KBM-7 (cell line): ENCODE measurements at regions not wholly inside any gene's neighbourhood (a gene's known extent, or its start where the extent isn't known, plus 50 kb on each side); places are given as distances from the start of the nearest gene placed in this dataset.
"Not testable (repeated sequence)": the region's sequence is repeated elsewhere in the genome, so short reads cannot be mapped to it uniquely, and the experiment has no call there.

Experiments
- DNase-seq: peaks from one replicate; pipeline ENCODE4 v3.0.0-alpha.2; 2015
- in situ Hi-C: fragments of 300-500 bp; cut with MboI; formaldehyde crosslinking; loops from 2 replicates; pipeline ENCODE4 v1.14.3; 2020; ENCODE audit warnings: low sequenced_read_pairs, low pct_unique_long_range_greater_than_20kb, mixed read lengths

GRCh38 chr1:70490153-70490552, 79.1 kb downstream of the CTH start:
- in situ Hi-C loops, result no loop called here
- no peak for DNase-seq

GRCh38 chr1:70495370-70495769, 84.3 kb downstream of the CTH start:
- in situ Hi-C loops, result no loop called here
- no peak for DNase-seq

- DNase-seq, result no peak
- in situ Hi-C loops, result no loop called here
Observed at GRCh38 chr1:70496181-70496580, 85.1 kb downstream of the CTH start.

GRCh38 chr1:70497152-70497551, 86.1 kb downstream of the CTH start:
- in situ Hi-C loops, result no loop called here
- DNase-seq, result no peak

- in situ Hi-C loops, result no loop called here
- peak; percentile 4 for DNase-seq
Observed at GRCh38 chr1:70498666-70499065, 87.6 kb downstream of the CTH start.

GRCh38 chr1:70499695-70500094, 88.6 kb downstream of the CTH start:
- DNase-seq, result no peak
- in situ Hi-C loops, result no loop called here

GRCh38 chr1:70503358-70503757, 92.3 kb downstream of the CTH start:
- in situ Hi-C loops, result no loop called here
- DNase-seq, result no peak

GRCh38 chr1:70504176-70504820, 93.2 kb downstream of the CTH start:
- in situ Hi-C loops, result no loop called here
- no peak for DNase-seq

GRCh38 chr1:70504821-70505193, 93.7 kb downstream of the CTH start:
- in situ Hi-C loops, result no loop called here
- DNase-seq, result no peak

GRCh38 chr1:70507991-70508390, 96.9 kb downstream of the CTH start:
- in situ Hi-C loops, DNase-seq: not testable (repeated sequence)

- DNase-seq, result peak; percentile 66
- in situ Hi-C loops, result no loop called here
Observed at GRCh38 chr1:70509996-70510876, 99.2 kb downstream of the CTH start.

- in situ Hi-C loops, result no loop called here
- no peak for DNase-seq
Observed at GRCh38 chr1:70517444-70517843, 106.4 kb downstream of the CTH start.

GRCh38 chr1:70518106-70518505, 107.0 kb downstream of the CTH start:
- in situ Hi-C loops, result no loop called here

GRCh38 chr1:70528590-70529333, 117.7 kb downstream of the CTH start:
- DNase-seq, result peak; percentile 61
- in situ Hi-C loops, result loop anchor here (25.0 kb wide), 1 partner anchor 509 kb away; the partner anchor contains the start of gene PTGER3

More at GRCh38 chr1:70518106-70518505, 107.0 kb downstream of the CTH start:
- no peak for DNase-seq

GRCh38 chr1:70536708-70537366, 125.8 kb downstream of the CTH start:
- in situ Hi-C loops, result loop anchor here (25.0 kb wide), 1 partner anchor 500 kb away; the partner anchor contains the start of gene PTGER3

GRCh38 chr1:70537788-70538187, 126.7 kb downstream of the CTH start:
- in situ Hi-C loops, result loop anchor here (25.0 kb wide), 1 partner anchor 500 kb away; the partner anchor contains the start of gene PTGER3
- no peak for DNase-seq

More at GRCh38 chr1:70536708-70537366, 125.8 kb downstream of the CTH start:
- no peak for DNase-seq

- DNase-seq, result no peak
- in situ Hi-C loops, result loop anchor here (25.0 kb wide), 1 partner anchor 495 kb away; the partner anchor contains the start of gene PTGER3
Observed at GRCh38 chr1:70542030-70542429, 131.0 kb downstream of the CTH start.

- in situ Hi-C loops, result loop anchor here (25.0 kb wide), 1 partner anchor 494 kb away; the partner anchor contains the start of gene PTGER3
- DNase-seq, result no peak
Observed at GRCh38 chr1:70542856-70543255, 131.8 kb downstream of the CTH start.

GRCh38 chr1:70546726-70547125, 135.7 kb downstream of the CTH start:
- DNase-seq, result no peak
- in situ Hi-C loops, result loop anchor here (25.0 kb wide), 1 partner anchor 491 kb away; the partner anchor contains the start of gene PTGER3
